ENCODE measurements at regions not wholly inside any gene's neighbourhood (a gene's known extent, or its start where the extent isn't known, plus 50 kb on each side); places are given as distances from the start of the nearest gene placed in this dataset.

GRCh38 chr6:14827354-14827753 is 418.5 kb upstream of the JARID2 start:
- DNase-seq (ENCODE audit: low read depth), result no peak
- no peak overlapping the region for H3K4me3 ChIP-seq (ENCODE audit: control insufficient read depth, low read depth, low read length)
- no peak for TF ChIP-seq CTCF (conservative IDR thresholded peaks at IDR 0.05; ENCODE audit: control insufficient read depth, insufficient read depth, low read depth, low read length)

- H3K4me3 ChIP-seq (ENCODE audit: control insufficient read depth, low read depth, low read length), result no peak overlapping the region
- DNase-seq (ENCODE audit: low read depth), result no peak
- TF ChIP-seq CTCF (conservative IDR thresholded peaks at IDR 0.05; ENCODE audit: control insufficient read depth, insufficient read depth, low read depth, low read length), result no peak
Measured at GRCh38 chr6:14828201-14828611, 417.7 kb upstream of the JARID2 start.

- no peak for DNase-seq (ENCODE audit: low read depth)
- TF ChIP-seq CTCF (conservative IDR thresholded peaks at IDR 0.05; ENCODE audit: control insufficient read depth, insufficient read depth, low read depth, low read length), result no peak
- H3K4me3 ChIP-seq (ENCODE audit: control insufficient read depth, low read depth, low read length), result no peak overlapping the region
Measured at GRCh38 chr6:14831070-14831469, 414.8 kb upstream of the JARID2 start.

- no peak overlapping the region for H3K4me3 ChIP-seq (ENCODE audit: control insufficient read depth, low read depth, low read length)
- no peak for TF ChIP-seq CTCF (conservative IDR thresholded peaks at IDR 0.05; ENCODE audit: control insufficient read depth, insufficient read depth, low read depth, low read length)
- DNase-seq (ENCODE audit: low read depth), result no peak
Measured at GRCh38 chr6:14831937-14832336, 413.9 kb upstream of the JARID2 start.

- DNase-seq (ENCODE audit: low read depth), result no peak
- TF ChIP-seq CTCF (conservative IDR thresholded peaks at IDR 0.05; ENCODE audit: control insufficient read depth, insufficient read depth, low read depth, low read length), result no peak
- H3K4me3 ChIP-seq (ENCODE audit: control insufficient read depth, low read depth, low read length), result no peak overlapping the region
Measured at GRCh38 chr6:14832427-14832826, 413.4 kb upstream of the JARID2 start.

- TF ChIP-seq CTCF (conservative IDR thresholded peaks at IDR 0.05; ENCODE audit: control insufficient read depth, insufficient read depth, low read depth, low read length), result no peak
- H3K4me3 ChIP-seq (ENCODE audit: control insufficient read depth, low read depth, low read length), result no peak overlapping the region
- DNase-seq (ENCODE audit: low read depth), result no peak
Measured at GRCh38 chr6:14834851-14835530, 410.9 kb upstream of the JARID2 start.

- H3K4me3 ChIP-seq (ENCODE audit: control insufficient read depth, low read depth, low read length), result no peak overlapping the region
- no peak for TF ChIP-seq CTCF (conservative IDR thresholded peaks at IDR 0.05; ENCODE audit: control insufficient read depth, insufficient read depth, low read depth, low read length)
- DNase-seq (ENCODE audit: low read depth), result no peak
Measured at GRCh38 chr6:14837435-14837834, 408.4 kb upstream of the JARID2 start.

Data from fibroblast of mammary gland (primary cell).